ENCODE measurements at regions not wholly inside any gene's neighbourhood (a gene's known extent, or its start where the extent isn't known, plus 50 kb on each side); places are given as distances from the start of the nearest gene placed in this dataset.
A peak's percentile ranks its signal among the peaks of the same experiment; 100 is the strongest.
"Not testable (repeated sequence)": the region's sequence is repeated elsewhere in the genome, so short reads cannot be mapped to it uniquely, and the experiment has no call there.

GRCh38 chrX:3550871-3551270, 162.6 kb downstream of the PRKX start:
- DNase-seq: no peak

GRCh38 chrX:3550160-3550751, 163.2 kb downstream of the PRKX start:
- DNase-seq: no peak

GRCh38 chrX:3549411-3549911, 164.0 kb downstream of the PRKX start:
- DNase-seq: no peak

GRCh38 chrX:3548765-3549391, 164.6 kb downstream of the PRKX start:
- no peak for DNase-seq

- DNase-seq: no peak
Observed at GRCh38 chrX:3545901-3546300, 167.5 kb downstream of the PRKX start.

- DNase-seq: no peak
Observed at GRCh38 chrX:3541336-3541735, 172.1 kb downstream of the PRKX start.

- DNase-seq: no peak
Observed at GRCh38 chrX:3540105-3540504, 173.3 kb downstream of the PRKX start.

GRCh38 chrX:3532581-3533085, 180.8 kb downstream of the PRKX start:
- no peak for DNase-seq

GRCh38 chrX:3531435-3531834, 182.0 kb downstream of the PRKX start:
- DNase-seq: not testable (repeated sequence)

- DNase-seq: no peak
Observed at GRCh38 chrX:3529466-3530010, 183.1 kb upstream of the MXRA5 start.

- no peak for DNase-seq
Observed at GRCh38 chrX:3527811-3528210, 181.4 kb upstream of the MXRA5 start.

- no peak for DNase-seq
Observed at GRCh38 chrX:3527166-3527565, 180.7 kb upstream of the MXRA5 start.

- no peak for DNase-seq
Observed at GRCh38 chrX:3526731-3527130, 180.3 kb upstream of the MXRA5 start.

GRCh38 chrX:3526071-3526470, 179.6 kb upstream of the MXRA5 start:
- DNase-seq: no peak

GRCh38 chrX:3522101-3522650, 175.7 kb upstream of the MXRA5 start:
- DNase-seq: no peak

- DNase-seq: no peak
Observed at GRCh38 chrX:3521396-3521795, 174.9 kb upstream of the MXRA5 start.

- no peak for DNase-seq
Observed at GRCh38 chrX:3520982-3521381, 174.5 kb upstream of the MXRA5 start.

- DNase-seq: no peak
Observed at GRCh38 chrX:3520458-3520857, 174.0 kb upstream of the MXRA5 start.

GRCh38 chrX:3519384-3519783, 172.9 kb upstream of the MXRA5 start:
- DNase-seq: not testable (repeated sequence)

GRCh38 chrX:3518870-3519269, 172.4 kb upstream of the MXRA5 start:
- DNase-seq: peak in 1 of 2 experiments; percentile 3

- DNase-seq: no peak
Observed at GRCh38 chrX:3516051-3516541, 169.6 kb upstream of the MXRA5 start.

GRCh38 chrX:3514996-3515395, 168.5 kb upstream of the MXRA5 start:
- no peak for DNase-seq

- DNase-seq: not testable (repeated sequence)
Observed at GRCh38 chrX:3512150-3512549, 165.7 kb upstream of the MXRA5 start.

- no peak for DNase-seq
Observed at GRCh38 chrX:3509934-3510333, 163.5 kb upstream of the MXRA5 start.

Data from AML-193 (cell line).